ENCODE measurements at regions not wholly inside any gene's neighbourhood (a gene's known extent, or its start where the extent isn't known, plus 50 kb on each side); places are given as distances from the start of the nearest gene placed in this dataset.
"Not testable (repeated sequence)": the region's sequence is repeated elsewhere in the genome, so short reads cannot be mapped to it uniquely, and the experiment has no call there.

- DNase-seq, result not testable (repeated sequence)
These were observed 197.7 kb downstream of the FGFR2 start for GRCh38 chr10:121400507-121400906.

GRCh38 chr10:121403527-121403926, 194.7 kb downstream of the FGFR2 start:
- DNase-seq, result no peak

- no peak for DNase-seq
These were observed 193.6 kb downstream of the FGFR2 start for GRCh38 chr10:121404611-121405010.

GRCh38 chr10:121405096-121405495, 193.1 kb downstream of the FGFR2 start:
- DNase-seq, result no peak

- no peak for DNase-seq
These were observed 192.7 kb downstream of the FGFR2 start for GRCh38 chr10:121405549-121405948.

GRCh38 chr10:121405953-121406352, 192.3 kb downstream of the FGFR2 start:
- DNase-seq, result no peak

GRCh38 chr10:121406823-121407545, 191.3 kb downstream of the FGFR2 start:
- no peak for DNase-seq

GRCh38 chr10:121409466-121410104, 188.7 kb downstream of the FGFR2 start:
- DNase-seq, result no peak

- DNase-seq, result no peak
These were observed 187.2 kb downstream of the FGFR2 start for GRCh38 chr10:121411004-121411403.

- no peak for DNase-seq
These were observed 184.3 kb downstream of the FGFR2 start for GRCh38 chr10:121413951-121414350.

GRCh38 chr10:121414366-121415062, 183.7 kb downstream of the FGFR2 start:
- no peak for DNase-seq

GRCh38 chr10:121415063-121415399, 183.2 kb downstream of the FGFR2 start:
- DNase-seq, result no peak

GRCh38 chr10:121416071-121416470, 182.2 kb downstream of the FGFR2 start:
- DNase-seq, result no peak

GRCh38 chr10:121417298-121417697, 180.9 kb downstream of the FGFR2 start:
- DNase-seq, result no peak

- DNase-seq, result no peak
These were observed 180.0 kb downstream of the FGFR2 start for GRCh38 chr10:121418126-121418777.

GRCh38 chr10:121420006-121420405, 178.2 kb downstream of the FGFR2 start:
- no peak for DNase-seq

GRCh38 chr10:121422096-121422495, 176.1 kb downstream of the FGFR2 start:
- no peak for DNase-seq

- no peak for DNase-seq
These were observed 172.6 kb downstream of the FGFR2 start for GRCh38 chr10:121425623-121426022.

GRCh38 chr10:121426307-121426706, 171.9 kb downstream of the FGFR2 start:
- DNase-seq, result no peak

Data from stimulated activated CD4-positive, alpha-beta T cell treated with anti-CD3 and anti-CD28 coated beads, Interleukin-2, amount 100 ng/mL, for 24 hours (primary cell).